Trophoblast cell (in vitro differentiated cells and primary cell): ENCODE measurements at regions not wholly inside any gene's neighbourhood (a gene's known extent, or its start where the extent isn't known, plus 50 kb on each side); places are given as distances from the start of the nearest gene placed in this dataset.

Source experiments
- DNase-seq, 2 donors: peaks; one replicate each; pipeline ENCODE4 v3.0.0-alpha.2; 2016
- H2AFZ ChIP-seq: 2 replicates; pipeline ENCODE4 v1.6.1; 2013; ENCODE audit warnings: low read length, moderate library complexity, mild to moderate bottlenecking; ENCODE audit not compliant: insufficient read depth, poor library complexity
- H2AK5ac ChIP-seq: 2 replicates; pipeline ENCODE4 v1.6.1; 2013; ENCODE audit warnings: mild to moderate bottlenecking, low read length
- H2BK120ac ChIP-seq: 2 replicates; pipeline ENCODE4 v1.6.1; 2013; ENCODE audit warnings: low read length, mild to moderate bottlenecking, moderate library complexity; ENCODE audit not compliant: insufficient read depth, poor library complexity
- H2BK12ac ChIP-seq: 2 replicates; pipeline ENCODE4 v1.6.1; 2013; ENCODE audit warnings: mild to moderate bottlenecking, low read length, moderate library complexity
- H2BK5ac ChIP-seq: 2 replicates; pipeline ENCODE4 v1.6.1; 2013; ENCODE audit warnings: low read length, low read depth, moderate library complexity, mild to moderate bottlenecking; ENCODE audit not compliant: poor library complexity
- H3K14ac ChIP-seq: 2 replicates; pipeline ENCODE4 v1.6.1; 2013; ENCODE audit warnings: mild to moderate bottlenecking, low read length
- H3K18ac ChIP-seq: 2 replicates; pipeline ENCODE4 v1.6.1; 2013; ENCODE audit warnings: mild to moderate bottlenecking, low read length
- H3K23ac ChIP-seq: 2 replicates; pipeline ENCODE4 v1.6.1; 2013; ENCODE audit warnings: low read length
- H3K27ac ChIP-seq: 2 replicates; pipeline ENCODE4 v1.5.1; 2013; ENCODE audit warnings: low read depth, mild to moderate bottlenecking, inconsistent platforms, low read length, moderate library complexity
- H3K27me3 ChIP-seq: 2 replicates; pipeline ENCODE4 v1.6.1; 2013; ENCODE audit warnings: inconsistent platforms, mild to moderate bottlenecking, low read length, moderate library complexity; ENCODE audit not compliant: insufficient read depth
- H3K36me3 ChIP-seq, 2 experiments: 1 replicate in 1 of 2; 2 replicates in 1 of 2; pipeline ENCODE4 v1.6.1; 2013; ENCODE audit warnings: low read length in 2 of 2, mild to moderate bottlenecking in 2 of 2, moderate library complexity in 1 of 2; ENCODE audit not compliant: insufficient read depth in 2 of 2, control insufficient read depth in 1 of 2
- H3K4ac ChIP-seq: 2 replicates; pipeline ENCODE4 v1.6.1; 2013; ENCODE audit warnings: low read depth, mild to moderate bottlenecking, low read length, moderate library complexity
- H3K4me1 ChIP-seq, 2 experiments: 1 replicate in 1 of 2; 2 replicates in 1 of 2; pipeline ENCODE4 v1.6.1; 2013; ENCODE audit warnings: low read length in 2 of 2, mild to moderate bottlenecking in 2 of 2, moderate library complexity in 1 of 2; ENCODE audit not compliant: insufficient read depth in 2 of 2, control insufficient read depth in 1 of 2
- H3K4me2 ChIP-seq: 2 replicates; pipeline ENCODE4 v1.6.1; 2013; ENCODE audit warnings: inconsistent platforms, mild to moderate bottlenecking, low read length, moderate library complexity
- H3K4me3 ChIP-seq: 2 replicates; pipeline ENCODE4 v1.5.1; 2013; ENCODE audit warnings: mild to moderate bottlenecking, low read depth, low read length, inconsistent platforms
- H3K79me1 ChIP-seq: one replicate; pipeline ENCODE4 v1.6.1; 2013; ENCODE audit warnings: low read length
- H3K79me2 ChIP-seq: 2 replicates; pipeline ENCODE4 v1.6.1; 2013; ENCODE audit warnings: low read length, mild to moderate bottlenecking; ENCODE audit not compliant: control insufficient read depth, insufficient read depth, poor library complexity
- H3K9ac ChIP-seq: 2 replicates; pipeline ENCODE4 v1.6.1; 2013; ENCODE audit warnings: mild to moderate bottlenecking, low read length
- H3K9me3 ChIP-seq: 2 replicates; pipeline ENCODE4 v1.6.1; 2013; ENCODE audit warnings: low read depth, mild to moderate bottlenecking, control low read depth, inconsistent platforms, low read length; ENCODE audit not compliant: insufficient read depth
- H4K12ac ChIP-seq: 2 replicates; pipeline ENCODE4 v1.6.1; 2013; ENCODE audit warnings: low read depth, mild to moderate bottlenecking, low read length, moderate library complexity
- H4K8ac ChIP-seq: 2 replicates; pipeline ENCODE4 v1.6.1; 2013; ENCODE audit warnings: low read depth, mild to moderate bottlenecking, low read length, moderate library complexity
- H4K91ac ChIP-seq: one replicate; pipeline ENCODE4 v1.6.1; 2013; ENCODE audit warnings: low read depth, mild to moderate bottlenecking, low read length, moderate library complexity
- WGBS: extraction: QIAGEN DNeasy Blood & Tissue Kit; methylation state at CpG from one replicate; pipeline ENCODE4 v1.1.7; 2013; ENCODE audit warnings: missing lambda C conversion rate; ENCODE audit not compliant: insufficient read length, insufficient coverage; ENCODE audit errors: extremely low coverage; 5-methylcytosine and 5-hydroxymethylcytosine counted together

DNA sequence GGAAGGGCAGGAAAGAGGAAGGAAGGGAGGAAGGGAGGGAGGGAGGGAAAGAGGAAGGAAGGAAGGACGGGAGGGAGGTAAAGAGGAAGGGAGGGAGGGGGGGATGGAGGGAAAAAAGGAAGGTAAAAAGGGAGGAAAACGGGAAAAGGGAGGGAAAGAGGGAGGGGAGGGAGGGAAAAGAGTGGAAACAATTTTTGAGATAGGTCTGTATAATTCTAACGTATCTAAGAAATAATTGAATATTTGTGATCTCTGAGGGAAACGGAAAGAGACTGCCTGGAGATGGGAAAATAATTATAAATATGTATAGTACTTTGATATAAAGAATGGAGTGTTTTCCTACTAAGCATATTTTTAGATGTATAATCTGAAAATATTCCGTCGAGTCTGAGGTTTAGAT is 158.2 kb upstream of the FOXK1 start:
- no peak overlapping the region for H3K14ac ChIP-seq
- peaks cover 3% of the 10 kb centered on the region for H3K9me3 ChIP-seq
- H3K4me3 ChIP-seq, result no peak overlapping the region
- H3K9ac ChIP-seq, result no peak overlapping the region
- no peak overlapping the region for H4K8ac ChIP-seq
- 94% methylated on average over 2 of the region's 6 CpGs for WGBS
- H2BK12ac ChIP-seq, result no peak overlapping the region
- no peak overlapping the region for H4K12ac ChIP-seq
- H3K18ac ChIP-seq, result no peak overlapping the region
- H3K27me3 ChIP-seq, result no peaks in the 10 kb centered on the region
- no peak for DNase-seq
- no peak overlapping the region for H4K91ac ChIP-seq
- H3K4me1 ChIP-seq, result no peaks in the 10 kb centered on the region
- H3K36me3 ChIP-seq, result no peaks in the 10 kb centered on the region
- no peak overlapping the region for H2BK5ac ChIP-seq
- no peak overlapping the region for H3K4me2 ChIP-seq
- no peak overlapping the region for H2AFZ ChIP-seq
- H3K79me1 ChIP-seq, result no peaks in the 10 kb centered on the region
- H3K23ac ChIP-seq, result no peak overlapping the region
- H2BK120ac ChIP-seq, result no peak overlapping the region
- H2AK5ac ChIP-seq, result no peak overlapping the region
- no peaks in the 10 kb centered on the region for H3K79me2 ChIP-seq
- H3K27ac ChIP-seq, result no peak overlapping the region
- no peak overlapping the region for H3K4ac ChIP-seq

DNA sequence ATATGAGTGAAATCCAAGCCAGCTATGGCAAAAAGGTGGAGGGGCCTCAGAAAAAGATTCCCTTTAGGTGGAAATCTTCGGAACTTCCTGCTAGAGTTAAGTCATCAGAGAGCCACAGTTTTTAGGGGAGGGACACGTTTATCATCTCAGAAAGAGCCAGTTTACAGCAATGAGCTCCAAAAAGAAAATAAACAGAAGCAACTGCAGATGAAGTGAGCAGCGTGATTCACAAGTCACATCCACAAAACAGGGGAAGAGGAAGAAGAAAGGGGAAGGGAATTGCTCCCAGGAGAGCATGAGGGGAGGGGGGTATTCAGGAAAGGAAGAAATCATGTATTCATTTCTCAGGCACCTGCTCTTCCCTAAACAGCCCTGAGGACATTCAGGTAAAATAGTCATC is 156.2 kb upstream of the FOXK1 start:
- H2BK12ac ChIP-seq, result no peak overlapping the region
- no peak overlapping the region for H3K4me2 ChIP-seq
- no CpG with 5 or more reads among the region's 3 CpGs for WGBS
- H2AK5ac ChIP-seq, result no peak overlapping the region
- H3K27ac ChIP-seq, result no peak overlapping the region
- H3K27me3 ChIP-seq, result no peaks in the 10 kb centered on the region
- H3K4ac ChIP-seq, result no peak overlapping the region
- H3K14ac ChIP-seq, result no peak overlapping the region
- H3K23ac ChIP-seq, result no peak overlapping the region
- H3K18ac ChIP-seq, result no peak overlapping the region
- no peak overlapping the region for H2BK120ac ChIP-seq
- no peaks in the 10 kb centered on the region for H3K79me2 ChIP-seq
- no peak for DNase-seq
- H3K9ac ChIP-seq, result no peak overlapping the region
- no peak overlapping the region for H4K91ac ChIP-seq
- H3K36me3 ChIP-seq, result no peaks in the 10 kb centered on the region
- no peak overlapping the region for H2BK5ac ChIP-seq
- H3K9me3 ChIP-seq, result peaks cover 3% of the 10 kb centered on the region
- no peak overlapping the region for H3K4me3 ChIP-seq
- no peaks in the 10 kb centered on the region for H3K79me1 ChIP-seq
- no peak overlapping the region for H4K8ac ChIP-seq
- no peak overlapping the region for H2AFZ ChIP-seq
- no peaks in the 10 kb centered on the region for H3K4me1 ChIP-seq
- no peak overlapping the region for H4K12ac ChIP-seq

DNA sequence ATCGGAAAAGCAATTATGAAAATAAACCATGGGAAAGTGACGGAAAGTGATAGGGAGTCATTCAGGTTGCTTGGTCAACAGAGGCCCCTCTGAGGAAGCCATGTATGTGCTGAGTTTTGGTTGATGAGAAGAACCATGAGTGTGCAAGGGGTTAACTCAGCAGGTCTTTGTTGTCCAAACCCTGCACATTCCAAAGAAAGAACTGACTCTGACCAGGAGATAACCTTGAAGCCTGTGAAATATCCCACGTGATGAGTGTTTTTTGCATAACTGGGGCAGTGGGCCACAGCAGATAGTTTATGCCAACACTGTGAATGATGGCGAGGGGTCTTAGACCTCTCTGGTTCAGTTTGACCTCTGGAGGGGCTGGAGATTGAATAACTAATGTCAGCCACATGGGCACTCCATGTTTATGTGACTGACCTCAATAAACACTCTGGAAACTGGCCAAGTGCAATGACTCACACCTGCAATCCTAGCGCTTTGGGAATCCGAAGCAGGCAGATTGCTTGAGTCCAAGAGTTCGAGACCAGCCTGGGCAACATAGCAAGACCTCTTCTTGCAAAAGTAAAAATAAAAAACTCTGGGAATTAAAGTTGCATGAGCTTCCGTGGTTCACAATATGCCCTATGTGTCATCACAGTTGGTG is 154.0 kb upstream of the FOXK1 start:
- no peak for DNase-seq
- WGBS, result no CpG with 5 or more reads among the region's 8 CpGs

DNA sequence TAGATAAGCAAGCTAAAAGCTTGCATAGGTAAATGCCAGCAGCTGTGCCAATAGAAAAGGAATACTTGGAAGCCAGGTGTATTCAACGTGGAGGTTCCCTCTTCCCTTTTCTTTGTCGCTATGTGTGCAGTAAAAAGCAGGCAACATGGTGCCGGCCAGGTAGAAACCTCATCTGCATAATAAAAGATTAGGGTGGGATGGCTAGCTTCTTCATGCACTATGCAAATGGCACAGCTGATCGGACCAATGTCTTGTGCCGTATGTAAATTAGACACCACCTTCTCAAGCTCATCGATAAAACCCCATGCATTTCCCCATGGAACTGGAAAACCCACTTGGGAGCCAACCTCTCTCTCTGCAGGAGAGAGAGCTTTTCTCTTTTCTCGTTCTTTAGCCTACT is 150.9 kb upstream of the FOXK1 start:
- no peaks in the 10 kb centered on the region for H3K79me2 ChIP-seq

More for the DNA sequence above, 154.0 kb upstream of the FOXK1 start:
- no peaks in the 10 kb centered on the region for H3K79me2 ChIP-seq
- H3K27ac ChIP-seq, result no peak overlapping the region
- H3K9me3 ChIP-seq, result peaks cover 3% of the 10 kb centered on the region
- no peaks in the 10 kb centered on the region for H3K36me3 ChIP-seq
- H3K4ac ChIP-seq, result no peak overlapping the region
- no peak overlapping the region for H4K8ac ChIP-seq
- no peaks in the 10 kb centered on the region for H3K4me1 ChIP-seq
- H3K27me3 ChIP-seq, result no peaks in the 10 kb centered on the region
- no peak overlapping the region for H3K14ac ChIP-seq
- H2AFZ ChIP-seq, result no peak overlapping the region
- no peak overlapping the region for H2BK12ac ChIP-seq
- no peak overlapping the region for H2BK5ac ChIP-seq
- no peak overlapping the region for H2BK120ac ChIP-seq
- no peak overlapping the region for H3K4me2 ChIP-seq
- no peak overlapping the region for H2AK5ac ChIP-seq
- H4K91ac ChIP-seq, result no peak overlapping the region
- no peak overlapping the region for H3K23ac ChIP-seq
- no peak overlapping the region for H4K12ac ChIP-seq
- no peak overlapping the region for H3K4me3 ChIP-seq
- H3K9ac ChIP-seq, result no peak overlapping the region
- H3K18ac ChIP-seq, result no peak overlapping the region
- H3K79me1 ChIP-seq, result no peaks in the 10 kb centered on the region

More for the DNA sequence above, 150.9 kb upstream of the FOXK1 start:
- no CpG with 5 or more reads among the region's 7 CpGs for WGBS
- no peak overlapping the region for H3K4ac ChIP-seq
- H2AK5ac ChIP-seq, result no peak overlapping the region
- no peak overlapping the region for H2BK5ac ChIP-seq
- H3K18ac ChIP-seq, result no peak overlapping the region
- H4K8ac ChIP-seq, result no peak overlapping the region
- no peak overlapping the region for H3K9ac ChIP-seq
- H3K36me3 ChIP-seq, result no peaks in the 10 kb centered on the region
- no peak overlapping the region for H3K23ac ChIP-seq
- no peaks in the 10 kb centered on the region for H3K4me1 ChIP-seq
- H3K79me1 ChIP-seq, result no peaks in the 10 kb centered on the region
- no peak overlapping the region for H3K14ac ChIP-seq
- no peaks in the 10 kb centered on the region for H3K27me3 ChIP-seq
- H2BK12ac ChIP-seq, result no peak overlapping the region
- H3K9me3 ChIP-seq, result peaks cover 5% of the 10 kb centered on the region
- no peak overlapping the region for H3K4me2 ChIP-seq
- H4K12ac ChIP-seq, result no peak overlapping the region
- no peak for DNase-seq
- H2AFZ ChIP-seq, result no peak overlapping the region
- no peak overlapping the region for H3K4me3 ChIP-seq
- H2BK120ac ChIP-seq, result no peak overlapping the region
- H3K27ac ChIP-seq, result no peak overlapping the region
- H4K91ac ChIP-seq, result no peak overlapping the region
